ENCODE measurements at regions not wholly inside any gene's neighbourhood (a gene's known extent, or its start where the extent isn't known, plus 50 kb on each side); places are given as distances from the start of the nearest gene placed in this dataset.

DNA sequence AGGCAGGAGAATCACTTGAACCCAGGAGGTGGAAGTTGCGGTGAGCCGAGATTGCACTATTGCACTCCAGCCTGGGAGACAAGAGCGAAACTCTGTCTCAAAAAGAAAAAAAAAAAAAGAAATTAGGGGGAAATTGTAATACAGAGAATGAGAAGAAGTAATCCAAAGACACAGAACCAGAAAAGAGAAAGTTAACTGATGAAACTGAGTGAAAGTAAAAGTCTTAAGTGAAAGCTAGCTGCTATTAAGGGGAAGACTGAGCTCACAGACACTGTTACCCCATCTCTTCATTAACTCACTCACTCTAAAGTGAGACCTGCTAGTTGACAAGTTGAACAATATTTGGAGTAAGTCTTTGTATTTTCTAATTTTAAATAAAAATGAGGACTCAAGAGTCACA is 763.0 kb upstream of the PCDH10 start:
- TF ChIP-seq CTCF (IDR thresholded peaks at IDR 0.05; ENCODE audit: poor library complexity, severe bottlenecking): no peak
- TF ChIP-seq EP300 (conservative IDR thresholded peaks at IDR 0.05; ENCODE audit: poor library complexity, severe bottlenecking): no peak
- TF ChIP-seq POLR2AphosphoS5 (IDR thresholded peaks at IDR 0.05): no peak
- TF ChIP-seq, protein P1, sequence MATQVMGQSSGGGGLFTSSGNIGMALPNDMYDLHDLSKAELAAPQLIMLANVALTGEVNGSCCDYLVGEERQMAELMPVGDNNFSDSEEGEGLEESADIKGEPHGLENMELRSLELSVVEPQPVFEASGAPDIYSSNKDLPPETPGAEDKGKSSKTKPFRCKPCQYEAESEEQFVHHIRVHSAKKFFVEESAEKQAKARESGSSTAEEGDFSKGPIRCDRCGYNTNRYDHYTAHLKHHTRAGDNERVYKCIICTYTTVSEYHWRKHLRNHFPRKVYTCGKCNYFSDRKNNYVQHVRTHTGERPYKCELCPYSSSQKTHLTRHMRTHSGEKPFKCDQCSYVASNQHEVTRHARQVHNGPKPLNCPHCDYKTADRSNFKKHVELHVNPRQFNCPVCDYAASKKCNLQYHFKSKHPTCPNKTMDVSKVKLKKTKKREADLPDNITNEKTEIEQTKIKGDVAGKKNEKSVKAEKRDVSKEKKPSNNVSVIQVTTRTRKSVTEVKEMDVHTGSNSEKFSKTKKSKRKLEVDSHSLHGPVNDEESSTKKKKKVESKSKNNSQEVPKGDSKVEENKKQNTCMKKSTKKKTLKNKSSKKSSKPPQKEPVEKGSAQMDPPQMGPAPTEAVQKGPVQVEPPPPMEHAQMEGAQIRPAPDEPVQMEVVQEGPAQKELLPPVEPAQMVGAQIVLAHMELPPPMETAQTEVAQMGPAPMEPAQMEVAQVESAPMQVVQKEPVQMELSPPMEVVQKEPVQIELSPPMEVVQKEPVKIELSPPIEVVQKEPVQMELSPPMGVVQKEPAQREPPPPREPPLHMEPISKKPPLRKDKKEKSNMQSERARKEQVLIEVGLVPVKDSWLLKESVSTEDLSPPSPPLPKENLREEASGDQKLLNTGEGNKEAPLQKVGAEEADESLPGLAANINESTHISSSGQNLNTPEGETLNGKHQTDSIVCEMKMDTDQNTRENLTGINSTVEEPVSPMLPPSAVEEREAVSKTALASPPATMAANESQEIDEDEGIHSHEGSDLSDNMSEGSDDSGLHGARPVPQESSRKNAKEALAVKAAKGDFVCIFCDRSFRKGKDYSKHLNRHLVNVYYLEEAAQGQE (IDR thresholded peaks at IDR 0.05; ENCODE audit: borderline replicate concordance): no peak
- TF ChIP-seq SMC3 (conservative IDR thresholded peaks at IDR 0.05; ENCODE audit: poor library complexity): no peak
